ENCODE measurements at regions not wholly inside any gene's neighbourhood (a gene's known extent, or its start where the extent isn't known, plus 50 kb on each side); places are given as distances from the start of the nearest gene placed in this dataset.
"Not testable (repeated sequence)": the region's sequence is repeated elsewhere in the genome, so short reads cannot be mapped to it uniquely, and the experiment has no call there.

- no peak overlapping the region for H3K27ac Mint-ChIP-seq (ENCODE audit: low read depth)
Measured at GRCh38 chr1:96562094-96562493, 159.5 kb upstream of the PTBP2 start.

GRCh38 chr1:96564401-96564800 is 157.2 kb upstream of the PTBP2 start:
- H3K4me1 Mint-ChIP-seq; H3K36me3 Mint-ChIP-seq (ENCODE audit: insufficient read depth); DNase-seq (ENCODE audit: low spot score in 2 of 2); H3K4me3 Mint-ChIP-seq; H3K27me3 Mint-ChIP-seq; H3K9me3 Mint-ChIP-seq; H3K27ac Mint-ChIP-seq (ENCODE audit: low read depth); ATAC-seq (replicated peaks; ENCODE audit: extremely low read depth, poor library complexity, severe bottlenecking): not testable (repeated sequence)

More at GRCh38 chr1:96562094-96562493, 159.5 kb upstream of the PTBP2 start:
- ATAC-seq (replicated peaks; ENCODE audit: extremely low read depth, poor library complexity, severe bottlenecking) (no peak), DNase-seq (ENCODE audit: low spot score in 2 of 2) (no peak)
- H3K27me3 Mint-ChIP-seq: peaks cover 12% of the 10 kb centered on the region
- H3K36me3 Mint-ChIP-seq (ENCODE audit: insufficient read depth): no peaks in the 10 kb centered on the region
- no peaks in the 10 kb centered on the region for H3K4me1 Mint-ChIP-seq
- no peaks in the 10 kb centered on the region for H3K9me3 Mint-ChIP-seq
- H3K4me3 Mint-ChIP-seq: no peak overlapping the region

GRCh38 chr1:96565546-96565945 is 156.0 kb upstream of the PTBP2 start:
- no peak for ATAC-seq (replicated peaks; ENCODE audit: extremely low read depth, poor library complexity, severe bottlenecking)

GRCh38 chr1:96568639-96569038 is 152.9 kb upstream of the PTBP2 start:
- H3K4me1 Mint-ChIP-seq: no peaks in the 10 kb centered on the region
- peaks cover 8% of the 10 kb centered on the region for H3K27me3 Mint-ChIP-seq
- H3K9me3 Mint-ChIP-seq: no peaks in the 10 kb centered on the region
- H3K27ac Mint-ChIP-seq (ENCODE audit: low read depth): no peak overlapping the region
- no peak for ATAC-seq (replicated peaks; ENCODE audit: extremely low read depth, poor library complexity, severe bottlenecking)
- no peaks in the 10 kb centered on the region for H3K36me3 Mint-ChIP-seq (ENCODE audit: insufficient read depth)
- no peak overlapping the region for H3K4me3 Mint-ChIP-seq
- no peak for DNase-seq (ENCODE audit: low spot score in 2 of 2)

More at GRCh38 chr1:96565546-96565945, 156.0 kb upstream of the PTBP2 start:
- Mint-ChIP-seq H3K4me3 (no peak overlapping the region), H3K27me3 (no peaks in the 10 kb centered on the region), H3K27ac (ENCODE audit: low read depth) (no peak overlapping the region), H3K9me3 (no peaks in the 10 kb centered on the region), H3K4me1 (no peaks in the 10 kb centered on the region), H3K36me3 (ENCODE audit: insufficient read depth) (no peaks in the 10 kb centered on the region)
- DNase-seq (ENCODE audit: low spot score in 2 of 2): no peak

- Mint-ChIP-seq H3K27ac (ENCODE audit: low read depth) (no peak overlapping the region), H3K4me3 (no peak overlapping the region), H3K27me3 (peaks cover 14% of the 10 kb centered on the region), H3K4me1 (no peaks in the 10 kb centered on the region), H3K9me3 (no peaks in the 10 kb centered on the region), H3K36me3 (ENCODE audit: insufficient read depth) (no peaks in the 10 kb centered on the region)
- DNase-seq (ENCODE audit: low spot score in 2 of 2): no peak
- no peak for ATAC-seq (replicated peaks; ENCODE audit: extremely low read depth, poor library complexity, severe bottlenecking)
Measured at GRCh38 chr1:96569288-96569687, 152.3 kb upstream of the PTBP2 start.

GRCh38 chr1:96579636-96580035 is 141.9 kb upstream of the PTBP2 start:
- H3K27ac Mint-ChIP-seq (ENCODE audit: low read depth): no peak overlapping the region
- no peaks in the 10 kb centered on the region for H3K4me1 Mint-ChIP-seq
- H3K36me3 Mint-ChIP-seq (ENCODE audit: insufficient read depth): no peaks in the 10 kb centered on the region
- DNase-seq (ENCODE audit: low spot score in 2 of 2): no peak
- peaks cover 12% of the 10 kb centered on the region for H3K27me3 Mint-ChIP-seq
- no peak for ATAC-seq (replicated peaks; ENCODE audit: extremely low read depth, poor library complexity, severe bottlenecking)
- no peak overlapping the region for H3K4me3 Mint-ChIP-seq
- H3K9me3 Mint-ChIP-seq: no peaks in the 10 kb centered on the region

- DNase-seq (ENCODE audit: low spot score in 2 of 2) (no peak), ATAC-seq (replicated peaks; ENCODE audit: extremely low read depth, poor library complexity, severe bottlenecking) (no peak)
- no peaks in the 10 kb centered on the region for H3K9me3 Mint-ChIP-seq
- peaks cover 6% of the 10 kb centered on the region for H3K27me3 Mint-ChIP-seq
- no peaks in the 10 kb centered on the region for H3K36me3 Mint-ChIP-seq (ENCODE audit: insufficient read depth)
- H3K27ac Mint-ChIP-seq (ENCODE audit: low read depth): no peak overlapping the region
- H3K4me1 Mint-ChIP-seq: no peaks in the 10 kb centered on the region
- H3K4me3 Mint-ChIP-seq: no peak overlapping the region
Measured at GRCh38 chr1:96580920-96581319, 140.7 kb upstream of the PTBP2 start.

GRCh38 chr1:96581772-96582171 is 139.8 kb upstream of the PTBP2 start:
- H3K9me3 Mint-ChIP-seq: no peaks in the 10 kb centered on the region
- no peak overlapping the region for H3K27ac Mint-ChIP-seq (ENCODE audit: low read depth)
- no peaks in the 10 kb centered on the region for H3K4me1 Mint-ChIP-seq
- H3K27me3 Mint-ChIP-seq: peaks cover 6% of the 10 kb centered on the region
- ATAC-seq (replicated peaks; ENCODE audit: extremely low read depth, poor library complexity, severe bottlenecking) (no peak), DNase-seq (ENCODE audit: low spot score in 2 of 2) (no peak)
- no peak overlapping the region for H3K4me3 Mint-ChIP-seq
- H3K36me3 Mint-ChIP-seq (ENCODE audit: insufficient read depth): no peaks in the 10 kb centered on the region

- H3K4me1 Mint-ChIP-seq: no peaks in the 10 kb centered on the region
- no peak for ATAC-seq (replicated peaks; ENCODE audit: extremely low read depth, poor library complexity, severe bottlenecking)
- DNase-seq (ENCODE audit: low spot score in 2 of 2): no peak
- no peaks in the 10 kb centered on the region for H3K36me3 Mint-ChIP-seq (ENCODE audit: insufficient read depth)
- H3K27ac Mint-ChIP-seq (ENCODE audit: low read depth): no peak overlapping the region
- H3K4me3 Mint-ChIP-seq: no peak overlapping the region
- no peaks in the 10 kb centered on the region for H3K9me3 Mint-ChIP-seq
- H3K27me3 Mint-ChIP-seq: peaks cover 6% of the 10 kb centered on the region
Measured at GRCh38 chr1:96583903-96584302, 137.7 kb upstream of the PTBP2 start.

GRCh38 chr1:96587222-96587621 is 134.4 kb upstream of the PTBP2 start:
- no peak for ATAC-seq (replicated peaks; ENCODE audit: extremely low read depth, poor library complexity, severe bottlenecking)
- no peak overlapping the region for H3K4me3 Mint-ChIP-seq
- H3K9me3 Mint-ChIP-seq: no peaks in the 10 kb centered on the region
- DNase-seq (ENCODE audit: low spot score in 2 of 2): no peak
- H3K36me3 Mint-ChIP-seq (ENCODE audit: insufficient read depth): no peaks in the 10 kb centered on the region
- H3K27me3 Mint-ChIP-seq: peaks cover 6% of the 10 kb centered on the region
- H3K27ac Mint-ChIP-seq (ENCODE audit: low read depth): no peak overlapping the region
- H3K4me1 Mint-ChIP-seq: no peaks in the 10 kb centered on the region

GRCh38 chr1:96588416-96588995 is 133.1 kb upstream of the PTBP2 start:
- H3K4me3 Mint-ChIP-seq: no peak overlapping the region
- peaks cover 6% of the 10 kb centered on the region for H3K27me3 Mint-ChIP-seq
- no peak for DNase-seq (ENCODE audit: low spot score in 2 of 2)
- H3K4me1 Mint-ChIP-seq: no peaks in the 10 kb centered on the region
- no peaks in the 10 kb centered on the region for H3K9me3 Mint-ChIP-seq
- H3K36me3 Mint-ChIP-seq (ENCODE audit: insufficient read depth): no peaks in the 10 kb centered on the region
- no peak for ATAC-seq (replicated peaks; ENCODE audit: extremely low read depth, poor library complexity, severe bottlenecking)
- no peak overlapping the region for H3K27ac Mint-ChIP-seq (ENCODE audit: low read depth)

GRCh38 chr1:96595530-96595929 is 126.1 kb upstream of the PTBP2 start:
- not testable (repeated sequence) for H3K27ac Mint-ChIP-seq (ENCODE audit: low read depth); ATAC-seq (replicated peaks; ENCODE audit: extremely low read depth, poor library complexity, severe bottlenecking); H3K27me3 Mint-ChIP-seq; H3K4me3 Mint-ChIP-seq; H3K9me3 Mint-ChIP-seq; DNase-seq (ENCODE audit: low spot score in 2 of 2); H3K36me3 Mint-ChIP-seq (ENCODE audit: insufficient read depth); H3K4me1 Mint-ChIP-seq

- Mint-ChIP-seq H3K36me3 (ENCODE audit: insufficient read depth) (no peaks in the 10 kb centered on the region), H3K9me3 (peaks cover 3% of the 10 kb centered on the region), H3K4me3 (no peak overlapping the region), H3K27me3 (peaks cover 7% of the 10 kb centered on the region), H3K4me1 (no peaks in the 10 kb centered on the region), H3K27ac (ENCODE audit: low read depth) (no peak overlapping the region)
- DNase-seq (ENCODE audit: low spot score in 2 of 2) (no peak), ATAC-seq (replicated peaks; ENCODE audit: extremely low read depth, poor library complexity, severe bottlenecking) (no peak)
Measured at GRCh38 chr1:96596226-96596922, 125.2 kb upstream of the PTBP2 start.
